Parathyroid adenoma (tissue), 2 donors: ENCODE measurements at regions not wholly inside any gene's neighbourhood (a gene's known extent, or its start where the extent isn't known, plus 50 kb on each side); places are given as distances from the start of the nearest gene placed in this dataset.

Source experiments
- H2AFZ ChIP-seq: fragments of 300-600 bp; sonication (generic); one replicate; pipeline ENCODE4 v1.7.0; 2017; ENCODE audit warnings: antibody characterized with exemption, mild to moderate bottlenecking
- H3K27ac ChIP-seq: fragments of 300-600 bp; sonication (generic); one replicate; pipeline ENCODE4 v1.7.0; 2017
- H3K27me3 ChIP-seq: fragments of 300-600 bp; sonication (generic); one replicate; pipeline ENCODE4 v1.7.0; 2017; ENCODE audit warnings: low read length; ENCODE audit not compliant: control insufficient read depth, insufficient read depth
- H3K36me3 ChIP-seq: fragments of 300-600 bp; sonication (generic); one replicate; pipeline ENCODE4 v1.7.0; 2017; ENCODE audit warnings: low read length; ENCODE audit not compliant: control insufficient read depth, insufficient read depth
- H3K4me1 ChIP-seq: fragments of 300-600 bp; sonication (generic); one replicate; pipeline ENCODE4 v1.7.0; 2017; ENCODE audit warnings: control low read depth
- H3K4me2 ChIP-seq: fragments of 300-600 bp; sonication (generic); one replicate; pipeline ENCODE4 v1.7.0; 2017; ENCODE audit warnings: low read length
- H3K4me3 ChIP-seq: fragments of 300-600 bp; sonication (generic); one replicate; pipeline ENCODE4 v1.7.0; 2017; ENCODE audit warnings: low read depth, low read length
- H3K79me2 ChIP-seq: fragments of 300-600 bp; sonication (generic); one replicate; pipeline ENCODE4 v1.7.0; 2017; ENCODE audit warnings: control low read depth
- H3K9ac ChIP-seq: fragments of 300-600 bp; sonication (generic); one replicate; pipeline ENCODE4 v1.7.0; 2017; ENCODE audit warnings: mild to moderate bottlenecking
- H3K9me3 ChIP-seq: fragments of 300-600 bp; sonication (generic); one replicate; pipeline ENCODE4 v1.7.0; 2017; ENCODE audit warnings: low read length; ENCODE audit not compliant: control insufficient read depth
- TF ChIP-seq, protein P1 (sequence below): fragments of 300-600 bp; sonication (generic); IDR thresholded peaks from one replicate; pipeline ENCODE4 v1.7.0; 2017; ENCODE audit warnings: antibody characterized with exemption, mild to moderate bottlenecking
- donor health status: primary hyperparathyroidism.

GRCh38 chr3:109922856-109923255 lies 585.5 kb upstream of the DPPA4 start:
- Histone ChIP-seq H3K36me3 (no peaks in the 10 kb centered on the region), H3K4me3 (no peak overlapping the region), H3K4me2 (no peak overlapping the region), H3K27me3 (no peaks in the 10 kb centered on the region), H3K79me2 (no peaks in the 10 kb centered on the region), H2AFZ (no peak overlapping the region), H3K9ac (no peak overlapping the region), H3K27ac (no peak overlapping the region), H3K4me1 (no peaks in the 10 kb centered on the region), H3K9me3 (no peaks in the 10 kb centered on the region)
- TF ChIP-seq, protein P1, sequence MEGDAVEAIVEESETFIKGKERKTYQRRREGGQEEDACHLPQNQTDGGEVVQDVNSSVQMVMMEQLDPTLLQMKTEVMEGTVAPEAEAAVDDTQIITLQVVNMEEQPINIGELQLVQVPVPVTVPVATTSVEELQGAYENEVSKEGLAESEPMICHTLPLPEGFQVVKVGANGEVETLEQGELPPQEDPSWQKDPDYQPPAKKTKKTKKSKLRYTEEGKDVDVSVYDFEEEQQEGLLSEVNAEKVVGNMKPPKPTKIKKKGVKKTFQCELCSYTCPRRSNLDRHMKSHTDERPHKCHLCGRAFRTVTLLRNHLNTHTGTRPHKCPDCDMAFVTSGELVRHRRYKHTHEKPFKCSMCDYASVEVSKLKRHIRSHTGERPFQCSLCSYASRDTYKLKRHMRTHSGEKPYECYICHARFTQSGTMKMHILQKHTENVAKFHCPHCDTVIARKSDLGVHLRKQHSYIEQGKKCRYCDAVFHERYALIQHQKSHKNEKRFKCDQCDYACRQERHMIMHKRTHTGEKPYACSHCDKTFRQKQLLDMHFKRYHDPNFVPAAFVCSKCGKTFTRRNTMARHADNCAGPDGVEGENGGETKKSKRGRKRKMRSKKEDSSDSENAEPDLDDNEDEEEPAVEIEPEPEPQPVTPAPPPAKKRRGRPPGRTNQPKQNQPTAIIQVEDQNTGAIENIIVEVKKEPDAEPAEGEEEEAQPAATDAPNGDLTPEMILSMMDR, result no peak

GRCh38 chr3:109923431-109923830 lies 586.1 kb upstream of the DPPA4 start:
- H3K27ac ChIP-seq, result no peak overlapping the region
- H2AFZ ChIP-seq, result no peak overlapping the region
- H3K9ac ChIP-seq, result no peak overlapping the region
- H3K9me3 ChIP-seq, result no peaks in the 10 kb centered on the region
- no peaks in the 10 kb centered on the region for H3K27me3 ChIP-seq
- no peak overlapping the region for H3K4me3 ChIP-seq
- H3K36me3 ChIP-seq, result no peaks in the 10 kb centered on the region
- TF ChIP-seq, protein P1, result no peak
- H3K79me2 ChIP-seq, result no peaks in the 10 kb centered on the region
- no peak overlapping the region for H3K4me2 ChIP-seq
- no peaks in the 10 kb centered on the region for H3K4me1 ChIP-seq

GRCh38 chr3:109924196-109924595 lies 586.9 kb upstream of the DPPA4 start:
- H3K4me3 ChIP-seq, result no peak overlapping the region
- H3K9me3 ChIP-seq, result no peaks in the 10 kb centered on the region
- H3K27me3 ChIP-seq, result no peaks in the 10 kb centered on the region
- no peak overlapping the region for H2AFZ ChIP-seq
- H3K4me1 ChIP-seq, result no peaks in the 10 kb centered on the region
- no peak overlapping the region for H3K9ac ChIP-seq
- TF ChIP-seq, protein P1, result no peak
- no peak overlapping the region for H3K4me2 ChIP-seq
- no peak overlapping the region for H3K27ac ChIP-seq
- no peaks in the 10 kb centered on the region for H3K36me3 ChIP-seq
- no peaks in the 10 kb centered on the region for H3K79me2 ChIP-seq

DNA sequence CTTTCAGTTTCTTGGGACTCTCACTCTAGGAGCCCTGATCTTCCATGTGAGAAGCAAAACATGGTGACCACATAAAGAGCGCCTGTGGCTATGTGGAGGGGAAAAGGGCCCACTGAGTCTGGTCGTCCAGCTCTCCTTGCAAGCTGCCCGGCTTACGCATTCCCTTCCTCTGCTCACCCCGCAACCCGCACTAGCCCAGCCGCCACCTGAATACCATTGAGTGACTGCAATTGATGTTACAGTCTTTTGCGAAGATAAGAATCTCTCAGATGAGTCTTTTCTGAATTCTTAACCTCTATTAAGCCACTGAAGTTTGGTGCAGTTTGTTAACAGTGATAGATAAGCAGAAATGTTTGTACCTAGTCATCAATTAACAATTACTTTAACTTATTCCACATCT lies 589.0 kb upstream of the DPPA4 start:
- TF ChIP-seq, protein P1, result no peak
- Histone ChIP-seq H3K27ac (no peak overlapping the region), H3K36me3 (no peaks in the 10 kb centered on the region), H3K79me2 (no peaks in the 10 kb centered on the region), H3K4me3 (no peak overlapping the region), H2AFZ (no peak overlapping the region), H3K27me3 (no peaks in the 10 kb centered on the region), H3K4me2 (no peak overlapping the region), H3K9me3 (no peaks in the 10 kb centered on the region), H3K4me1 (no peaks in the 10 kb centered on the region), H3K9ac (no peak overlapping the region)

- H3K4me1 ChIP-seq, result no peaks in the 10 kb centered on the region
- H3K79me2 ChIP-seq, result no peaks in the 10 kb centered on the region
- no peak overlapping the region for H3K4me2 ChIP-seq
- TF ChIP-seq, protein P1, result no peak
- H3K27me3 ChIP-seq, result no peaks in the 10 kb centered on the region
- H3K27ac ChIP-seq, result no peak overlapping the region
- no peak overlapping the region for H2AFZ ChIP-seq
- no peaks in the 10 kb centered on the region for H3K9me3 ChIP-seq
- no peaks in the 10 kb centered on the region for H3K36me3 ChIP-seq
- no peak overlapping the region for H3K9ac ChIP-seq
- H3K4me3 ChIP-seq, result no peak overlapping the region
Measured at GRCh38 chr3:109927161-109927560, 589.8 kb upstream of the DPPA4 start.
